ENCODE measurements at regions not wholly inside any gene's neighbourhood (a gene's known extent, or its start where the extent isn't known, plus 50 kb on each side); places are given as distances from the start of the nearest gene placed in this dataset.
A peak's percentile ranks its signal among the peaks of the same experiment; 100 is the strongest.

DNA sequence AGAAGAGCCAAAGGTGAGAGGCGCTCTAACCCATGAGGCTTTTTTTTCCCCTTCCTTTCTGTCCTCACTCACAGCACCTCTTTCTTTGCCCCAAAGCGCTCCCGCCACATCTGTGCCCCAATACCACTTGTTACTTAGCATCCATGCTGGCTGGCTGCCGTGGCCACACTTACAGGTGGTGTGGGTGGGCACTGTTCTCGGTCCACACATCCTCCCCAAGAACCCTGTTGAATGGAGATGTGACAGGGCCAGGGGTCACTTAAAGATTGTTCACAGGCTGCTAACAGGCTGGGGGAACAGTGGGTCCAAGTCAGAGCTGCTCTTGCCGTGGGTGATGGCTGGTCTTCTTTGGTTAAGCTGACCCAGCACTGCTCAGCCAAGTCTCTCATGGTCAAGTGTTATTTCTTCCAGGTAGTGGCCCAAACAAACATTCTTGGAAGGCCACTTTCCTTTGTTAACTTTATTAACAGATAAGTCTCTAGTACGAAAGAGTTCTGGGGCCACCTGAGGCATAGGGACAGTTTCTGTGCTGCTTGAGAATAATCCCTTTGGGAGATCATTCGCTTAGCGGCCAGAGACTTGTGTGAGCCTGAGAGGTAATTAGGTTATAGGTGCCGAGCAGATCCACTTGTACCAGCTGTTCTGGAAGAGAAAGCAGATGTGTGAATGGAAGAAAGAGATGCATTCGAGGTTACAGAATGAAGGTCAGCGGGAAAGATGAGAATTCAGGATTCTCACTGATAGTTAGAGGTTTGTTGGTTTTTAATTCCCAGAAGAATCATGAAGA, 62.6 kb upstream of the IRF2BP2 start:
- Histone ChIP-seq H3K27me3 (ENCODE audit: insufficient read depth, low read length) (no peaks in the 10 kb centered on the region), H2AFZ (ENCODE audit: low read length) (no peak overlapping the region), H3K27ac (ENCODE audit: low read depth, low read length, poor library complexity, severe bottlenecking) (no peak overlapping the region), H3K9me3 (ENCODE audit: low read length) (peaks cover 3% of the 10 kb centered on the region; the same call in 1 of the 2 replicates), H3K9ac (ENCODE audit: low read length) (no peak overlapping the region), H3K4me1 (ENCODE audit: insufficient read depth, low read length, severe bottlenecking) (peaks cover 28% of the 10 kb centered on the region), H3K4me2 (ENCODE audit: low read length) (no peak overlapping the region), H4K20me1 (ENCODE audit: insufficient read depth, low read length) (no peaks in the 10 kb centered on the region), H3F3A (ENCODE audit: insufficient read depth, low read length) (no peaks in the 10 kb centered on the region), H3K9me2 (ENCODE audit: low read depth, low read length) (no peaks in the 10 kb centered on the region), H3K4me3 (ENCODE audit: low read depth, low read length, poor library complexity, severe bottlenecking) (no peak overlapping the region), H3K79me2 (ENCODE audit: insufficient read depth, low read length) (no peaks in the 10 kb centered on the region), H3K36me3 (ENCODE audit: insufficient read depth, low read length) (no peaks in the 10 kb centered on the region; the same call in 1 of the 2 replicates)
- no peak for TF ChIP-seq EZH2 (IDR thresholded peaks at IDR 0.05; ENCODE audit: borderline replicate concordance, low read length)
- TF ChIP-seq, protein P1, sequence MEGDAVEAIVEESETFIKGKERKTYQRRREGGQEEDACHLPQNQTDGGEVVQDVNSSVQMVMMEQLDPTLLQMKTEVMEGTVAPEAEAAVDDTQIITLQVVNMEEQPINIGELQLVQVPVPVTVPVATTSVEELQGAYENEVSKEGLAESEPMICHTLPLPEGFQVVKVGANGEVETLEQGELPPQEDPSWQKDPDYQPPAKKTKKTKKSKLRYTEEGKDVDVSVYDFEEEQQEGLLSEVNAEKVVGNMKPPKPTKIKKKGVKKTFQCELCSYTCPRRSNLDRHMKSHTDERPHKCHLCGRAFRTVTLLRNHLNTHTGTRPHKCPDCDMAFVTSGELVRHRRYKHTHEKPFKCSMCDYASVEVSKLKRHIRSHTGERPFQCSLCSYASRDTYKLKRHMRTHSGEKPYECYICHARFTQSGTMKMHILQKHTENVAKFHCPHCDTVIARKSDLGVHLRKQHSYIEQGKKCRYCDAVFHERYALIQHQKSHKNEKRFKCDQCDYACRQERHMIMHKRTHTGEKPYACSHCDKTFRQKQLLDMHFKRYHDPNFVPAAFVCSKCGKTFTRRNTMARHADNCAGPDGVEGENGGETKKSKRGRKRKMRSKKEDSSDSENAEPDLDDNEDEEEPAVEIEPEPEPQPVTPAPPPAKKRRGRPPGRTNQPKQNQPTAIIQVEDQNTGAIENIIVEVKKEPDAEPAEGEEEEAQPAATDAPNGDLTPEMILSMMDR (IDR thresholded peaks at IDR 0.05; ENCODE audit: low read length): no peak

DNA sequence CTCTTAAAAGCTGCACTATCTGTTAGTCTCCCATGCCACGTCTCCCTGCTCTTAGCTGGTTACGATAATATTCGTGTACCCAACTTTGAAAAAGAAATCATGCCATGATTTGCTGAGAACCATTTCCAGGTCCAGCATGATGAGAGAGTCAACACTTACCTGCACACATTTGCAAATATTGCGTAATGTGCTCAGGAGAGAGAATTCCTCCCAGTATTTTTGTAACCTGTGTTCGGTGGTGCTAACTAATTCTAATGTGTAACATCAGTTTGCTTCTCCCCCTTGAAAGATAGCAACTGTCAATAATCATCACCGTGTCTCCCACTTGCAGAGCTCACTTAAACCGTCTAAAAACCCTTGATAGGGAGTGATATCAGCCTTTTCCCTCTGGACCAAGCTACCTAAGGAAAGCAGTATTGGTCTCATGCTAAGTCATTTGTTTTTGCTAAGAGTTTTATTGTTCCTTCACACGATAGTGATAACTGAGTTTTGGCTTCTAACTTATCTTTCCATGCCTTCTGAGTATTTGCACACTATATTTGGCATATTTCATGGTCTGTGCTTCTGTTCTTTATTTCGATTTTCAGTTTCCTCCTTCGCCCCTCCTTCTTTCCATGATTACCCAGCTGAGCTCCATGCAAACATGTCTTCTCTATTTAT, 61.1 kb upstream of the IRF2BP2 start:
- Histone ChIP-seq H3K9ac (ENCODE audit: low read length) (no peak overlapping the region), H3K36me3 (ENCODE audit: insufficient read depth, low read length) (no peaks in the 10 kb centered on the region; the same call in 1 of the 2 replicates), H3K27me3 (ENCODE audit: insufficient read depth, low read length) (no peaks in the 10 kb centered on the region), H4K20me1 (ENCODE audit: insufficient read depth, low read length) (no peaks in the 10 kb centered on the region), H3K79me2 (ENCODE audit: insufficient read depth, low read length) (no peaks in the 10 kb centered on the region), H3K27ac (ENCODE audit: low read depth, low read length, poor library complexity, severe bottlenecking) (no peak overlapping the region), H3K4me1 (ENCODE audit: insufficient read depth, low read length, severe bottlenecking) (peaks cover 21% of the 10 kb centered on the region), H3K9me3 (ENCODE audit: low read length) (peaks cover 3% of the 10 kb centered on the region; the same call in 1 of the 2 replicates), H3K4me3 (ENCODE audit: low read depth, low read length, poor library complexity, severe bottlenecking) (no peak overlapping the region), H3F3A (ENCODE audit: insufficient read depth, low read length) (no peaks in the 10 kb centered on the region), H3K9me2 (ENCODE audit: low read depth, low read length) (no peaks in the 10 kb centered on the region), H3K4me2 (ENCODE audit: low read length) (0 out of 2 replicates have a peak overlapping the region, but pooled peaks have one; percentile 4), H2AFZ (ENCODE audit: low read length) (no peak overlapping the region)
- TF ChIP-seq EZH2 (IDR thresholded peaks at IDR 0.05; ENCODE audit: borderline replicate concordance, low read length): no peak
- TF ChIP-seq, protein P1 (IDR thresholded peaks at IDR 0.05; ENCODE audit: low read length): no peak

DNA sequence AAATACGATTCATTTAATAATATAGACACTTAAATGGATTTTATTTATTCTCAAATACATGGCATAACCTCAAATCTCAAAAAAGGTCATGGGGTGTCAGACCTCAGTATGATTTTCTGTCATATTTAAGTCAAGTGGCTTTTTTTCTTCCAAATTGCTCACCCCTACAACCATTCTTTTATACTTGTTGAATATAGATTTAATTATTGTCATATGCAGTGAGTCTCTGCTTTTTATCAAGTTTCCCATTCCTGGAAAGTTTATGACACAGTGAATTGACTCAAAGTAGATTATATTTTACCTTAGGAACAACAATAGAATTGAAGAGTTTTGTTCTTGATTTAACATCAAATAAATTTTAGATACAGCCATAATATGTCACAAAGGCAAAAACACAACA, 59.5 kb upstream of the IRF2BP2 start:
- H3K4me3 ChIP-seq (ENCODE audit: low read depth, low read length, poor library complexity, severe bottlenecking): no peak overlapping the region
- TF ChIP-seq, protein P1 (IDR thresholded peaks at IDR 0.05; ENCODE audit: low read length): no peak
- no peak for TF ChIP-seq EZH2 (IDR thresholded peaks at IDR 0.05; ENCODE audit: borderline replicate concordance, low read length)

More for the DNA sequence above, 59.5 kb upstream of the IRF2BP2 start:
- peaks cover 14% of the 10 kb centered on the region for H3K4me1 ChIP-seq (ENCODE audit: insufficient read depth, low read length, severe bottlenecking)
- no peaks in the 10 kb centered on the region for H3K79me2 ChIP-seq (ENCODE audit: insufficient read depth, low read length)
- H3K9me3 ChIP-seq (ENCODE audit: low read length): peaks cover 3% of the 10 kb centered on the region; the same call in 1 of the 2 replicates
- H3K9me2 ChIP-seq (ENCODE audit: low read depth, low read length): no peaks in the 10 kb centered on the region
- no peaks in the 10 kb centered on the region; the same call in 1 of the 2 replicates for H3K36me3 ChIP-seq (ENCODE audit: insufficient read depth, low read length)
- H3K4me2 ChIP-seq (ENCODE audit: low read length): no peak overlapping the region
- H3K27ac ChIP-seq (ENCODE audit: low read depth, low read length, poor library complexity, severe bottlenecking): no peak overlapping the region
- H2AFZ ChIP-seq (ENCODE audit: low read length): no peak overlapping the region
- no peaks in the 10 kb centered on the region for H3K27me3 ChIP-seq (ENCODE audit: insufficient read depth, low read length)
- no peaks in the 10 kb centered on the region for H4K20me1 ChIP-seq (ENCODE audit: insufficient read depth, low read length)
- no peaks in the 10 kb centered on the region for H3F3A ChIP-seq (ENCODE audit: insufficient read depth, low read length)
- H3K9ac ChIP-seq (ENCODE audit: low read length): no peak overlapping the region
